GM06990 (cell line): ENCODE measurements at regions not wholly inside any gene's neighbourhood (a gene's known extent, or its start where the extent isn't known, plus 50 kb on each side); places are given as distances from the start of the nearest gene placed in this dataset.

Experiments used
- DNase-seq: peaks from one replicate; pipeline ENCODE4 v3.0.0-alpha.2; 2011; ENCODE audit not compliant: insufficient read length; ENCODE audit errors: extremely low read depth
- H3K27me3 ChIP-seq: replicated peaks from 2 replicates; pipeline ENCODE4 v1.6.0; 2011; ENCODE audit warnings: low read length; ENCODE audit not compliant: control insufficient read depth, insufficient read depth
- H3K36me3 ChIP-seq: 2 replicates; pipeline ENCODE4 v1.5.1; 2011; ENCODE audit warnings: low read length; ENCODE audit not compliant: control insufficient read depth, insufficient read depth
- H3K4me3 ChIP-seq: replicated peaks from 2 replicates; pipeline ENCODE4 v1.5.1; 2011; ENCODE audit warnings: low read depth, mild to moderate bottlenecking, control low read depth, low read length
- CTCF ChIP-seq: IDR thresholded peaks from 2 replicates; pipeline ENCODE4 v1.5.1; 2011; ENCODE audit warnings: low read length, control low read depth, mild to moderate bottlenecking, inconsistent platforms; ENCODE audit not compliant: insufficient read depth, poor library complexity, severe bottlenecking

- Histone ChIP-seq H3K27me3 (no peaks in the 10 kb centered on the region; the same call in 1 of the 2 replicates), H3K36me3 (no peaks in the 10 kb centered on the region), H3K4me3 (no peak overlapping the region)
- DNase-seq, result no peak
- no peak for TF ChIP-seq CTCF
Measured at GRCh38 chr7:26560526-26561256, 269.0 kb downstream of the SNX10 start.

- no peak for DNase-seq
- TF ChIP-seq CTCF, result peak; percentile 13
Measured at GRCh38 chr7:26562841-26563240, 271.2 kb downstream of the SNX10 start.

GRCh38 chr7:26563406-26563805, 271.7 kb downstream of the SNX10 start:
- TF ChIP-seq CTCF, result no peak
- Histone ChIP-seq H3K27me3 (no peaks in the 10 kb centered on the region), H3K36me3 (no peaks in the 10 kb centered on the region), H3K4me3 (no peak overlapping the region)
- no peak for DNase-seq

More at GRCh38 chr7:26562841-26563240, 271.2 kb downstream of the SNX10 start:
- Histone ChIP-seq H3K27me3 (no peaks in the 10 kb centered on the region), H3K36me3 (no peaks in the 10 kb centered on the region), H3K4me3 (no peak overlapping the region)

- no peaks in the 10 kb centered on the region; the same call in 1 of the 2 replicates for H3K27me3 ChIP-seq
- no peak for DNase-seq
- no peak for TF ChIP-seq CTCF
- H3K36me3 ChIP-seq, result no peaks in the 10 kb centered on the region
- no peak overlapping the region for H3K4me3 ChIP-seq
Measured at GRCh38 chr7:26567266-26567665, 275.6 kb downstream of the SNX10 start.

GRCh38 chr7:26574476-26574875, 282.8 kb downstream of the SNX10 start:
- no peak for TF ChIP-seq CTCF
- peaks cover 3% of the 10 kb centered on the region for H3K27me3 ChIP-seq
- DNase-seq, result no peak
- H3K4me3 ChIP-seq, result no peak overlapping the region
- H3K36me3 ChIP-seq, result no peaks in the 10 kb centered on the region
